HK-2 (cell line): ENCODE measurements at regions not wholly inside any gene's neighbourhood (a gene's known extent, or its start where the extent isn't known, plus 50 kb on each side); places are given as distances from the start of the nearest gene placed in this dataset.

ENCODE experiments used
- DNase-seq: peaks from one replicate; pipeline ENCODE4 v3.0.0-alpha.2; 2018; ENCODE audit not compliant: unreplicated experiment

GRCh38 chr18:25647404-25647803 is 295.4 kb upstream of the ZNF521 start:
- no peak for DNase-seq

- no peak for DNase-seq
Observed at GRCh38 chr18:25646971-25647370, 295.0 kb upstream of the ZNF521 start.

GRCh38 chr18:25639596-25639995 is 287.6 kb upstream of the ZNF521 start:
- no peak for DNase-seq

GRCh38 chr18:25633563-25633962 is 281.6 kb upstream of the ZNF521 start:
- DNase-seq: no peak

GRCh38 chr18:25630682-25631081 is 278.7 kb upstream of the ZNF521 start:
- no peak for DNase-seq

GRCh38 chr18:25621682-25622081 is 269.7 kb upstream of the ZNF521 start:
- no peak for DNase-seq

GRCh38 chr18:25621144-25621543 is 269.2 kb upstream of the ZNF521 start:
- DNase-seq: no peak

GRCh38 chr18:25614168-25614567 is 262.2 kb upstream of the ZNF521 start:
- no peak for DNase-seq

- DNase-seq: no peak
Observed at GRCh38 chr18:25612466-25612865, 260.5 kb upstream of the ZNF521 start.

- no peak for DNase-seq
Observed at GRCh38 chr18:25608091-25608490, 256.1 kb upstream of the ZNF521 start.

- no peak for DNase-seq
Observed at GRCh38 chr18:25604894-25605597, 253.1 kb upstream of the ZNF521 start.

- no peak for DNase-seq
Observed at GRCh38 chr18:25604196-25604893, 252.4 kb upstream of the ZNF521 start.

GRCh38 chr18:25599443-25599842 is 247.5 kb upstream of the ZNF521 start:
- DNase-seq: no peak

GRCh38 chr18:25597476-25597875 is 245.5 kb upstream of the ZNF521 start:
- DNase-seq: no peak

- no peak for DNase-seq
Observed at GRCh38 chr18:25595274-25596060, 243.5 kb upstream of the ZNF521 start.

- no peak for DNase-seq
Observed at GRCh38 chr18:25594351-25594750, 242.4 kb upstream of the ZNF521 start.

- DNase-seq: no peak
Observed at GRCh38 chr18:25592804-25593360, 240.9 kb upstream of the ZNF521 start.

- DNase-seq: no peak
Observed at GRCh38 chr18:25590456-25590855, 238.5 kb upstream of the ZNF521 start.

- no peak for DNase-seq
Observed at GRCh38 chr18:25587545-25587944, 235.6 kb upstream of the ZNF521 start.

- DNase-seq: no peak
Observed at GRCh38 chr18:25568986-25569385, 217.0 kb upstream of the ZNF521 start.

GRCh38 chr18:25563816-25564683 is 212.1 kb upstream of the ZNF521 start:
- DNase-seq: no peak
